Fibroblast of skin of right quadriceps (primary cell): ENCODE measurements at regions not wholly inside any gene's neighbourhood (a gene's known extent, or its start where the extent isn't known, plus 50 kb on each side); places are given as distances from the start of the nearest gene placed in this dataset.
"Not testable (repeated sequence)": the region's sequence is repeated elsewhere in the genome, so short reads cannot be mapped to it uniquely, and the experiment has no call there.

Experiments
- DNase-seq: peaks from one replicate; pipeline ENCODE4 v3.0.0-alpha.2; 2013

- no peak for DNase-seq
These were observed 451.3 kb upstream of the TMEFF2 start for GRCh38 chr2:192645811-192646598.

DNA sequence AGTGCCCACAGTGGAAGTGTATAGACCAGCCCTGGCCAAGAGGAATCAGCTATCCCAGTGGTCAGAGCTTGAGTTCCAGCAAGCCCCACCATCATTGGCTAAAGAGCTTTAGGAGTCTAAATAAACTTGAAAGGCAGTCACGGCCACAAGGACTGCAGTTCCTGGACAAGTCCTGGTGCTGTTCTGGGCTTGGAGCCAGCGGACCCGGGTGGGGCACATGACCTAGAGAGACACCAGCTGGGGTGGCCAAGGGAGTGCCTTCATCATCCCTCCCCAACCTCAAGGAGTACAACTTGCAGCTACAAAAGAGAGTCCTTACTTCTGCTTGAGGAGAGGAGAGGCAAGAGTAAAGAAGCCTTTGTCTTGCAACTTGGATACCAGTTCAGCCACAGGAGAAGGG is 439.8 kb upstream of the TMEFF2 start:
- DNase-seq: no peak

DNA sequence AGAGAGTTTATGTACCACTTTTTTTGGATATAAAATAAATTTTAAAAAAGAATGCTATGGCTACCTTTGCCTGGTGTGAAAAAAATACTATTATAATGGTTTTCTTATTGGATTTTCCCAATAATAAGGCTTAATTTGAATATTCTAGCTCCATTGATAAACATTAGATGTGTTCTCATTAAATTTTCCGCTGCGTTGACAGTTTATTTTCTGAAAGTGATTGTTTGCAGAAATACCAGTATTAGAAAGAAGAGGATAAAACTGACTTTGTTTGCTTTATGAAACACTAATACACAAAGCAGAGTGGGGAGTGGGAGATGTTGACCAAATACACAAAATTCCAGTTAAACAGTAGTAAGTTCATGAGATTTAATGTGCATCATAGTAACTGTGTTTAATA is 433.3 kb upstream of the TMEFF2 start:
- no peak for DNase-seq

DNA sequence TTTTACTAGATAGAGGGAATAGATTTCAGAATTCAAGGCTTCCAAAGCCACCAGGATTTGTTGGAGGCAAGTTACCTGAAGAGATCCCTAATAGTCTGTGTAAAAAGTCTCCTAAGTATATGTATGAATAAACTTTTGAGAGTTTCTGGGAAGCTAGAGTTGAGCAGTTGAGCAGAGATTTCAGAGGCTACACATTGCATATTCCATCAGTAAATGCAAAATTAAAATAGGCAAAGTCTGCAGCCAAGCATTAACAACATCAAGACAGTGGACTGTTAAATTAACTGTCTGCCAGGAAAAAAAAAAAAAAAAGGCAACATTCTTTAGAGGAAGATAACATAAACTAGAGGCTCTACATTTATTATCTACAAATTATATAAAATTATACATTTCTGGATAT is 420.4 kb upstream of the TMEFF2 start:
- no peak for DNase-seq

- no peak for DNase-seq
These were observed 409.6 kb upstream of the TMEFF2 start for GRCh38 chr2:192604295-192604694.

DNA sequence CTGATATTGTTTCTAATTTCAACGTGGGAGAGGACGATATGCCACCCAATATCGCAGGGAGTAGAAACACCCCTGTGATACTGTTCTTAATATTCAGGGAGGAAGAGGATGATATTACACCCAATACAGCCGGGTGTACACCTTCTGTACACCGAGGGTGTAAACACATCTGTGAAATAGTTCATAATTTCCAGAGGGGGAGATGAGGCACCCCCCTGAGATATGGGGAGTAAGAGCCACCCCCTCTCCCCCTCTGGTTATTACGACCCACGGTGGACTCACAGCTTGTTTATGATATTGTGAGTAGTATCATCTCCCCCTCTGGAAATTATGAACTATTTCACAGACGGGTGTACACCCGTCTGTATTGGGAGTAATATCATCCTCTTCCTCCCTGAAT is 403.9 kb upstream of the TMEFF2 start:
- DNase-seq: not testable (repeated sequence)

DNA sequence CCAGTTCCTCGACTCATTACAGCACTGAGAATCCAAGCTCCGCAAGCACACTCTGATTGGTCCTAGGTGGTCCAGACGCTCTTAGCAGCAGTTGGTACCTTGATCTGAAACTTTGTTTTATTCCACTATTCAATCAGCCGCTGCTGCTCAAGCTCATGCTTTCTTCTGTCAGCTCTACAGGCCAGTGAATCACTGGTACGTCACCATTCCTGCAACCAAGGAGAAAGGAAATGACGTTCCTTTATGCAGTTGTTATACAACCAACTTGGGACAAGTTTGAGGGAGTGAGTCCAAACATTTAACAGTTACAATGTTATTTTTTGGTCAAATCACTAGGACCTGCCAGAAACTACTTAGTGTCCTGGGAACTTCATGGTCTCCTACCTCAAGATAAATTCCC is 398.8 kb upstream of the TMEFF2 start:
- DNase-seq: no peak

GRCh38 chr2:192591617-192592016 is 396.9 kb upstream of the TMEFF2 start:
- DNase-seq: no peak

DNA sequence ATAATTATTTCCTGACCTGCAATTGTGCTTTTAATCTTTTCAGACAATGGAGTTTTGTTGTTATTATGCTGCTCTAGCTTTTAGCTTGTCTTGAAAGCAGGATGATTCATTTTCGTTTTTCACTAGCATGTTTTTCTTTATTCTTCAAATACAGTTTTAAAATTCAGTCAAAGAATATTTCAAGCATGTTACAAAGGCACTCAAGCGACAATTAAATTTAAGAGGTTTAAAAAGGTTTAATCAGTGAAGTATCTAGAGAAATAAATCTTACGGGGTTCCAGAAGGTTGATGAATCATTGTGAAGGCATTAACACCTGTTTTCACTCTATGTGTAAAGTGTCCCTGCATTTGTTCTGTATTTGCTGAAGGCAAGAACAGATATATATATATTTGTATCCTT is 390.7 kb upstream of the TMEFF2 start:
- no peak for DNase-seq

GRCh38 chr2:192584976-192585375 is 390.2 kb upstream of the TMEFF2 start:
- no peak for DNase-seq

DNA sequence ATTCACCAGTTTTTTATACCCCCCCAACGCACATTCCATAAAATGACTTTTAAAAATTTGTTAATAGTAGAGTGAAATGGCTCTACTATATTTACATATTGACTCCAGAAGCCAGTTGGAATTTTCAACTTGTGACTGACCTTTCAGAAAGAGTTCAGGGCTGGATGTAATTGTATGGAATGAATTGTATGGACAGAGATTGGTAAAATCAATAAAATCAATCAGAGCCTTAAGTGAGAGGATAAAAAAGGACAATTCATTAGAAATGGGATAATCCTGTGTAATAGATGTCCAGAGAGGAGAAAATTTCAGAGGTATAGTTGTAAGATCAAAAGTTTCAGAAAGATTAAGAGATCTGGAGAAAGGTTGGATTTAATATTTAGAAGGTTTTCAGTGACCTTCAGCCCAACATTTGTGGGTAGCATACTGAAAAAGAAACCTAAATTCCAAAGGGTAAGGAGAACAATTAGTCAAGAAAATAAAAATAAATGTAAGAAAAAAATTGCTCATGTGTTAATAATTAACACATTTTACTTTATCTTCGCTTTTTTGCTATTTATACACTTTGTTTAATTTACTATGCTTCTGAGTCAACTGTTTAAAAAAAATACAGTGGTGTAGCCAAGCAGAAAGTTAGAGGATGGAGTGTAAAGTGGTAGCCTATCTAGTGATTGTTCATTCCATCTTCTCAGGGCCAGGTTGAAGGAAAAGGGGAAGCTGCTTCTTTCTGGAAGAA is 385.4 kb upstream of the TMEFF2 start:
- no peak for DNase-seq

- DNase-seq: no peak
These were observed 384.0 kb upstream of the TMEFF2 start for GRCh38 chr2:192578780-192579179.

- no peak for DNase-seq
These were observed 383.0 kb upstream of the TMEFF2 start for GRCh38 chr2:192577706-192578105.

DNA sequence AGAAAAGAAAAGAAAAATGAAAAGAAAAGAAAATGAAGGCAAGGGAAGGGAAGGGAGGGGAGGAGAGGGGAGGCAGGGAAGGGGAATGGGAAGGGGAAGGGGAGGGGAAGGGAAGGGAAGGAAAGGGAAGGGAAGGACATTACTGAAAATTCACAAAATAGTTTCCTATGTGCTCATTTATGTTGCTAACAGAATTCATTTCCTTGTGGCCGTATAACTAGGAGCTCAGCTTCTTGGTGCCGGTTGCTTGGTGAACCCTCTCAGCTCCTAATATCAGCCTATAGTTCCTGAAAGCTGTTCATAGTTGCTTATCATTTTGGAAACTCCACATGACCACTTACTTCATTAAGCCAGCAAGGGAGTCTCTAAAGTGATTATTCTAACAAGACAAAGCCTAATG is 379.8 kb upstream of the TMEFF2 start:
- no peak for DNase-seq

DNA sequence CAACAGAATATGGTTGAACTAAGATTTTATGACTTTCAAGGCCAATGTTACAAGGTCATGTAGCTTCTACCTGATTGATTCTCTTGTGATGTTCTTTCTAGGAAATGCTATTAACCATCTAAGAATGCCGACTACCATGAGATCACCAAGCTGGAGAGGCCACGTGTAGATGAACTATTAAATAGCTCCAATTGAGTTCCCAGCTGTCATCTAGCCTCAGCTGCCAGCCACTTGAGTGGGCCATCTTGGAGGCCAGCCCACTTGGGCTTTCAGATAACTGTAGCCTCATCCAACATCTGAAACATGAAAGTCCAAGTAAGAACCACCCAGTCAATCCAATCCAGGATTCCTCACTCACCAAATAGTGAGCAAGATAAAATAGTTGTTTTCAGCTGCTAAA is 376.9 kb upstream of the TMEFF2 start:
- DNase-seq: no peak

GRCh38 chr2:192570788-192571187 is 376.1 kb upstream of the TMEFF2 start:
- DNase-seq: no peak

- no peak for DNase-seq
These were observed 372.1 kb upstream of the TMEFF2 start for GRCh38 chr2:192566863-192567262.

- no peak for DNase-seq
These were observed 365.6 kb upstream of the TMEFF2 start for GRCh38 chr2:192560326-192560725.

DNA sequence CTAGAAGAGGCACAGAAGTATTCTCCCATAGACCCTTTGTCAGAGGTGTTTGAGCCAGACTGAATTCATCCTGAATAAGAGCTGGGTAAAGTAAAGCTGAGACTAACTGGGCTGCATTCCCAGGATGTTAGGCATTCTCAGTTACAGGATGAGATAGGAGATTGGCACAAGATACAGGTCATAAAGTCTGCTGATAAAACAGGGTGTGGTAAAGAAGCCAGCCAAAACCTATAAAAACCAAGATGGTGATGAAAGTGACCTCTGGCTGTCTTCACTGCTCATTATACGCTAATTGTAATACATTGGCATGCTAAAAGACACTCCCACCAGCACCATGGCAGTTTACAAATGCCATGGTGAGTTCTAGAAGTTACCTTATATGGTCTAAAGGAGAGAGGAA is 364.9 kb upstream of the TMEFF2 start:
- no peak for DNase-seq

DNA sequence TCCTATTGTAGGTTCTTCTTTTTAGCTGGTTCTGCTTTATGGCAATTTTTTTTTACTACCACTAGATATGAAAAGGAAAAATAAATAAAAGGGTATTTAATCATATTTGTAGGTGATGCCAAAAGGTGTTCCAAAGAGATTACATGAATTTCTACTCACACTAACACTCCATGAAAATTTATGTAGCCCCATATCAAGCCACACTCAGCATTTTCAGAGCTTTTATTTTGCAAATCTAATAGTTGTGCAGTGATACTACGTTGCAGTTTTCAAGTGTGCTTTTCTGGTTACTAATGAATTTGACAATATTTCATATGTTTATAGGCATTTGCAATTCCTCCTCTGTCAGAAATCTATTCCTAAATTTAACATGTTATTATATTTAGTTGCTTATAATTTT is 363.9 kb upstream of the TMEFF2 start:
- no peak for DNase-seq

GRCh38 chr2:192555740-192556139 is 361.0 kb upstream of the TMEFF2 start:
- DNase-seq: no peak

GRCh38 chr2:192551760-192552159 is 357.0 kb upstream of the TMEFF2 start:
- no peak for DNase-seq

GRCh38 chr2:192546565-192546964 is 351.8 kb upstream of the TMEFF2 start:
- DNase-seq: no peak

- DNase-seq: no peak
These were observed 349.7 kb upstream of the TMEFF2 start for GRCh38 chr2:192544371-192544955.
